NT2/D1 (cell line): ENCODE measurements at regions not wholly inside any gene's neighbourhood (a gene's known extent, or its start where the extent isn't known, plus 50 kb on each side); places are given as distances from the start of the nearest gene placed in this dataset.

Experiments used
- SUZ12 ChIP-seq: IDR thresholded peaks from 2 replicates; pipeline ENCODE4 v1.6.1; 2011; ENCODE audit not compliant: insufficient read length, insufficient read depth; ENCODE audit errors: extremely low read depth
- YY1 ChIP-seq: IDR thresholded peaks from 2 replicates; pipeline ENCODE4 v1.6.1; 2011; ENCODE audit not compliant: insufficient read length, insufficient read depth
- ZNF274 ChIP-seq: IDR thresholded peaks from 2 replicates; pipeline ENCODE4 v1.6.1; 2011; ENCODE audit warnings: mild to moderate bottlenecking, low read depth, low read length

- TF ChIP-seq ZNF274 (no peak), YY1 (no peak), SUZ12 (no peak)
These were observed 149.6 kb downstream of the SOX9 start for GRCh38 chr17:72270273-72270924.
